BJ (cell line): ENCODE measurements at regions not wholly inside any gene's neighbourhood (a gene's known extent, or its start where the extent isn't known, plus 50 kb on each side); places are given as distances from the start of the nearest gene placed in this dataset.
"Not testable (repeated sequence)": the region's sequence is repeated elsewhere in the genome, so short reads cannot be mapped to it uniquely, and the experiment has no call there.

Experiments
- CTCF ChIA-PET: fragments of 350-600 bp; formaldehyde crosslinking; extraction: SDS; loops from one replicate; lab custom pipeline; 2021; ENCODE audit warnings: antibody characterized with exemption, inconsistent platforms; lab: Yijun Ruan, JAX
- POLR2A ChIA-PET: fragments of 300-600 bp; sonication (Branson Sonifier 250); formaldehyde crosslinking; extraction: SDS; loops from one replicate; lab custom pipeline; 2021; ENCODE audit warnings: antibody characterized with exemption; lab: Charles Lee
- DNase-seq: peaks from one replicate; pipeline ENCODE4 v3.0.0-alpha.2; 2011; ENCODE audit warnings: low read depth
- H3K27me3 ChIP-seq: 2 replicates; pipeline ENCODE4 v1.6.0; 2011; ENCODE audit warnings: low read length; ENCODE audit not compliant: control insufficient read depth, insufficient read depth
- H3K36me3 ChIP-seq: 2 replicates; pipeline ENCODE4 v1.5.1; 2011; ENCODE audit warnings: low read length; ENCODE audit not compliant: control insufficient read depth, insufficient read depth
- H3K4me3 ChIP-seq: 2 replicates; pipeline ENCODE4 v1.5.1; 2011; ENCODE audit warnings: low read depth, mild to moderate bottlenecking, control low read depth, low read length
- TF ChIP-seq, protein P1 (sequence below): IDR thresholded peaks from 2 replicates; pipeline ENCODE4 v1.5.1; 2011; ENCODE audit warnings: low read depth, mild to moderate bottlenecking, control low read depth, inconsistent platforms, low read length, moderate library complexity; ENCODE audit not compliant: insufficient read depth

DNA sequence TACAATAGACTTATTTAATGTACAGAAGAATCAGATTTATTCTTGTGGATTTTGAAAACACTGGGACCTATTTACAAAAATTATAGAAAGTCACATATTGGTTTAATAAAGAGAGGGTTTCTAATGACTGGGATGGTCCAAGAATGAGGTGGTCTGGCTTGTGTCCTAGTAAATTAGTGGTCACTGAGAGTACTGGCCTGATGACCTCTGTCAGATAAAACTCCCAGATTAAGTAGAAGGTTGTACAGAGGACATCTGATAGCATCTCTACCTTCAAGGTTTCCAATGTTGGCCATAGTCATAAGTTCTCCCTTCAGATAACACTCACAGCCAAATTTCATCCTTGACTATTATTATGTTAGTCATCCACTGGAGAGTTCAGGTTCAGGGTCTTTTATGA lies 692.9 kb downstream of the MTRR start:
- TF ChIP-seq, protein P1, sequence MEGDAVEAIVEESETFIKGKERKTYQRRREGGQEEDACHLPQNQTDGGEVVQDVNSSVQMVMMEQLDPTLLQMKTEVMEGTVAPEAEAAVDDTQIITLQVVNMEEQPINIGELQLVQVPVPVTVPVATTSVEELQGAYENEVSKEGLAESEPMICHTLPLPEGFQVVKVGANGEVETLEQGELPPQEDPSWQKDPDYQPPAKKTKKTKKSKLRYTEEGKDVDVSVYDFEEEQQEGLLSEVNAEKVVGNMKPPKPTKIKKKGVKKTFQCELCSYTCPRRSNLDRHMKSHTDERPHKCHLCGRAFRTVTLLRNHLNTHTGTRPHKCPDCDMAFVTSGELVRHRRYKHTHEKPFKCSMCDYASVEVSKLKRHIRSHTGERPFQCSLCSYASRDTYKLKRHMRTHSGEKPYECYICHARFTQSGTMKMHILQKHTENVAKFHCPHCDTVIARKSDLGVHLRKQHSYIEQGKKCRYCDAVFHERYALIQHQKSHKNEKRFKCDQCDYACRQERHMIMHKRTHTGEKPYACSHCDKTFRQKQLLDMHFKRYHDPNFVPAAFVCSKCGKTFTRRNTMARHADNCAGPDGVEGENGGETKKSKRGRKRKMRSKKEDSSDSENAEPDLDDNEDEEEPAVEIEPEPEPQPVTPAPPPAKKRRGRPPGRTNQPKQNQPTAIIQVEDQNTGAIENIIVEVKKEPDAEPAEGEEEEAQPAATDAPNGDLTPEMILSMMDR: no peak

DNA sequence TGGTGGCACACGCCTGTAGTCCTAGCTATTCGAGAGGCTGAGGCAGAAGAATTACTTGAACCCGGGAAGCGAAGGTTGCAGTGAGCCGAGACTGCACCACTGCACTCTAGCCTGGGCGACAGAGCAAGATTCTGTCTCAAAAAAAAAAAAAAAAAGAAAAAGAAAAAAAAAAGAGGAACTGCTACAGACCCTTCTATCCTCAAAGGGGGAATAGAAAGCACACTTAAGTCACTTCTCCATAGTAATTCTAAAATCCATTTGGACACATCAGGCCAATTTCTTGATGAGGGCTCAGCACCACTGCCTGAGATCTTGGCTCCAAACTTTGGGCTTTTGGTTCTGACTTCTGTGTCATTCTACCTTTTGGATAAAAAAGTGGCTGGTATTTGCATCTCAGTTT lies 694.6 kb downstream of the MTRR start:
- CTCF ChIA-PET: interaction anchor here (0.7 kb wide), 1 partner anchor 377 kb away, joined by 3 read pairs; no protein-coding TSS in a partner anchor
- POLR2A ChIA-PET, DNase-seq, H3K4me3 ChIP-seq, H3K36me3 ChIP-seq, H3K27me3 ChIP-seq: not testable (repeated sequence)

More for the DNA sequence above, 692.9 kb downstream of the MTRR start:
- Histone ChIP-seq H3K4me3 (no peak overlapping the region), H3K36me3 (no peaks in the 10 kb centered on the region), H3K27me3 (no peaks in the 10 kb centered on the region)
- ChIA-PET POLR2A (no interaction called here), CTCF (no interaction called here)
- no peak for DNase-seq

DNA sequence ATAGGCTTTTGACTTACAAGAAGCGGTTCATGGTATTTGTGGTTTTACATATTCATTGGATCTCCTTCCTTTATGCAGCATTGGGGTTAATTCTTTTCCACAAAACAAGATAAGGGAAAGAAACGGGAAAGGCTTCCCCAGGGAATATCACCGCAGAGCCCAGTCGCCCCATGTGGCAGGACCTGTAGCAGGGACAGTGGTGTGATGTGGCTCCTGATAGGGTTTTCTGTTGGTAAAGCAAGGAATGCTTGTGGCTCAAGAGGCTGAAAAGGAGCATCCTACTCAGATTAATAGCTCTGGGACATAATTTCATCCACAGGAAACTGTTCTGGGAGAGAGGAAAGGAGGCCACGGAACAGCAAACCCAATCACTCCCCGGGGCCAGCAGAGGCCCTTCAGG lies 699.9 kb downstream of the MTRR start:
- DNase-seq: no peak
- Histone ChIP-seq H3K4me3 (no peak overlapping the region), H3K27me3 (no peaks in the 10 kb centered on the region), H3K36me3 (no peaks in the 10 kb centered on the region)
- TF ChIP-seq, protein P1: no peak
- CTCF ChIA-PET: no interaction called here
- POLR2A ChIA-PET: no interaction called here

DNA sequence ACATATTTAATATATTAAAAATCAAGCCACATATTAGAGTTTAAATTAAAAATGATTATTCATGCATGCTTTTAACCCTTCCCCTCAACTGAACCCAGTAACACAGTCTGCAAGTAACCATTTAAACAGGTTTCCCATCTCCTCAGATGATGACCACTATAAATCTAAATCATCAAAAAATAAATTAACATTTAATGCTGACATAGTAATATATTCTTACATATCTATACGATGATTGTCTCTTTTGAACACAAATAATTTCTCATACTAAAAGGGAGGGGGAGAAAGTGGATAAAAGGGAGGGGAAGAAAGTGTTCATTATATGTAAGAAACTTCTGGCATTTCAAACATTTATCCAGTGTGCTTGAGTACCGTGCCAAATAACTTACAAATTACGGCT lies 701.6 kb downstream of the MTRR start:
- DNase-seq: no peak
- Histone ChIP-seq H3K36me3 (no peaks in the 10 kb centered on the region), H3K4me3 (no peak overlapping the region), H3K27me3 (no peaks in the 10 kb centered on the region)
- TF ChIP-seq, protein P1: no peak
- ChIA-PET POLR2A (no interaction called here), CTCF (no interaction called here)

DNA sequence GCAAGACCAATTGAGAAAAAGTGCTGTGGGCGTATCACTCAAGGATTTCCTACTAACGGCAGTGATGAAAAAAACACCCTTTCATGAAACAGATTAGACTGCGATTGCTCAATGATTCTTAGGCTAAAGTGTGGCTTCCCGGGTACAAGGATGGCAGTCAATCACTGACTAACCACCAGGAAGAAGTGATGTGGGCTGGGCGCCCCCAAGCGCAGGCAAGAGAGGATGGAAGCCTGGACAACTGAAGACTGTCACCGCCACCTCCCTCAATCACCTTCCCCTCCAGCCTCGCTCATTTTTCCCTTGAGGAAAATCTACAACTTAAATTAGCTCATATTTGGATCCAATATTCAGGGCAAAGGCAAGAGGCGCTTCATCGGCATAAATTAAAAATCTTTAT lies 707.2 kb downstream of the MTRR start:
- Histone ChIP-seq H3K36me3 (no peaks in the 10 kb centered on the region), H3K27me3 (no peaks in the 10 kb centered on the region), H3K4me3 (no peak overlapping the region)
- ChIA-PET POLR2A (no interaction called here), CTCF (no interaction called here)
- DNase-seq: no peak
- TF ChIP-seq, protein P1: no peak

DNA sequence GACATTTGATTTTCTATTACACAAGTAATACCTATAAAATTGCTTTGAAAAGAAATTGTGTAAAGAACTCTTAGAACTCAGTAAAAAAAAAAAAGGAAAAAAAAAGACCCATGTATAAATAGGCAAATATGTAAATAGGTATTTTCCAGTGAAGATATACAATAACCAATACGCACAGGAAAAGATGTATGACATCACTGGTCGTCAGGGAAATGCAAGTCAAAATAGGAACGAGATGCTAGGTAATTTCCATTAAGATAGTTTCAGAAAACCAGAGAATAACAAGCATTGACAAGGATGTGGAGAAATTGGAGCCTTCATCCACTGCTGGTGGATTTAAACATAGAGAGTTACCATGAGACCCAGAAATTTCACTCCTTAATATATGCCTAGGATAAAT lies 708.8 kb downstream of the MTRR start:
- H3K27me3 ChIP-seq: no peaks in the 10 kb centered on the region
- TF ChIP-seq, protein P1: no peak
- no peak for DNase-seq
- H3K36me3 ChIP-seq: no peaks in the 10 kb centered on the region
- no peak overlapping the region for H3K4me3 ChIP-seq
- CTCF ChIA-PET: no interaction called here
- POLR2A ChIA-PET: no interaction called here
